Inflammatory macrophage treated with lipopolysaccharide for 4 hours (primary cell): ENCODE measurements at regions not wholly inside any gene's neighbourhood (a gene's known extent, or its start where the extent isn't known, plus 50 kb on each side); places are given as distances from the start of the nearest gene placed in this dataset.
"Not testable (repeated sequence)": the region's sequence is repeated elsewhere in the genome, so short reads cannot be mapped to it uniquely, and the experiment has no call there.

Source experiments
- DNase-seq: peaks from one replicate; pipeline ENCODE4 v3.0.0-alpha.2; 2020

- peak; percentile 43 for DNase-seq
Measured at GRCh38 chr6:139881728-139882211, 507.3 kb upstream of the CITED2 start.

DNA sequence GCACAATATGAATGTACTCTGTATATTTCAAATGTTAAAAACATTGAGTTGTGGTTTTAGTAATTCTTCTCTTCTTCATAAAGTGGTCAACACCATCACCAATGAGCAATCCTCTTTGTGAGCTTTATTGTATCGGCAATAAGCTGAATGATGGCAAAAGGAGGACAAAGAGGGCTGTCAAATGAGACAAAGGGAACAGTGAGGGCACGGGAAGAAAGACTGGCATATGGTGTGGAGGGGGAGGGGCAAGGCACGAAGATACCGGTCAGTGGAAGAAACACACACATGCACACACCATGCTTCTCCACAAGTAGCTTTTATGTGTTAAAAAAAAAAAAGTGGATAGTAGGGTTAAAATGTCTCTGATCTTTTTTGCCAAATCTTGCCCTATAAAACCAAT lies 506.8 kb upstream of the CITED2 start:
- no peak for DNase-seq

GRCh38 chr6:139879823-139880356 lies 505.4 kb upstream of the CITED2 start:
- no peak for DNase-seq

DNA sequence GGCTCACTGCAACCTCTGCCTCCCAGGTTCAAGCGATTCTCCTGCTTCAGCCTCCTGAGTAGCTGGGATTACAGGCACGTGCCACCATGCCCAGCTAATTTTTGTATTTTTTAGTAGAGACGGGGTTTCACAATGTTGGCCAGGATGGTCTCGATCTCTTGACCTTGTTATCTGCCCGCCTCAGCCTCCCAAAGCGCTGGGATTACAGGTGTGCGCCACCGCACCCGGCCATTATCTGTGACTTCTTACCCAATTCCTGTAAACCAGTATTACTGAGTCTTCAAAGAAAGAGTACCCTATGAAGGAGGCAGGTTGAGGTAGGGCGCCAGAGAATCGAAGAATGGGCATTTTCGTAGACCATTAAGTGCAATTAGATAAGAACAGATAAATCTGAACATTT lies 504.8 kb upstream of the CITED2 start:
- DNase-seq, result not testable (repeated sequence)

- DNase-seq, result no peak
Measured at GRCh38 chr6:139877828-139878405, 503.5 kb upstream of the CITED2 start.

- no peak for DNase-seq
Measured at GRCh38 chr6:139872665-139873064, 498.2 kb upstream of the CITED2 start.

DNA sequence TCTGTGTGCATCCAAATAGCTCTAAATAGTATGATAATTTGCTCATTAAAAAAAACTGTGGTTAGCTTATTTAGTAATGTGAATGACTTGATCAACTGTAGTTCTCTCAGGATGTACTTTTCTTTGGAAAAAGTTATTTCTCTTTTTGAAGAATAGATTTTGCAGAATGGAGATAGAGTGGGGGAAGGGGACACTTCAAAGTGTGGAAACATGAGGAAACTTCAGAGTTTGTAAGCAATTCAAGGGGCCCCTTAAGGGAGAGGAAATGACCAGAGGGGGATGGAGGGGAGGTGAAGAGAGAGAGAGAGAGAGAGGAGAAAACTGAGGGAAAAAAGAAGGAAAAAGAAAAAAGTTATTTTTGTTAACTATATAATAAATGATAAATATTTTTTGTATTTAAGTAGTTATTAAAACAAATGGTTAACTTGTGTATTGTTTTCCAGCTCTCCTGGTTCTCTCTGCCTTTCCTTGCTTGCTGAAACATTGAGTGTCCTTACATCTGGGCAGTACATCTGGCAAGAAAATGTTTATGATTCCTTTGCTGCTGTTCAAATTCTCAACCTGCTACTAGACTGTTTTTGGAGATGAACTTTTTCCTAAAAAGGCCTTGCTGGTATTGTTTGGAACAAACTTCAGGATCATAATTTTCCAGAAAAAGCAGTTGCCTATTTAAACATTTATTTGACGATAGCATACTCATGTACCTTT lies 497.5 kb upstream of the CITED2 start:
- no peak for DNase-seq

- no peak for DNase-seq
Measured at GRCh38 chr6:139871165-139871710, 496.8 kb upstream of the CITED2 start.

DNA sequence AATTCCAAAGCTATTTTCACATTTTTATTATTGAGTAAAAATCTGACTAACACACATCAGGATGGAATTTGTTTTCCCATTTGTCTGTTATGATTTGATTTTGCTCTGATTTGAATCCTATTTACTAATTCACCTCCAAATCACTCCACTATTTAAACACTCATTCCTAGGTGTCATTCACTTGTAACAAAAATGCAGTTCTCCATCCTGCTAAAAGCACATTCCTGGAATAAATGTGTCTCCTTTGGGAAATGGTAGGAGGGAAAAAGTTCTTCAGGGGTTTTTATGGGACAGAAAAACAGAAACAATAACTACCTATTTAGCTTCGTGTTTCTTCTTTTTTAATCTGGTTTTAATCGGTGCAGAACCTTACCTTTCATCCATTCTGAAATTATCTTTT lies 494.1 kb upstream of the CITED2 start:
- no peak for DNase-seq

GRCh38 chr6:139863964-139864363 lies 489.5 kb upstream of the CITED2 start:
- DNase-seq, result peak; percentile 47

GRCh38 chr6:139863346-139863745 lies 488.9 kb upstream of the CITED2 start:
- no peak for DNase-seq

GRCh38 chr6:139862311-139862710 lies 487.9 kb upstream of the CITED2 start:
- no peak for DNase-seq

DNA sequence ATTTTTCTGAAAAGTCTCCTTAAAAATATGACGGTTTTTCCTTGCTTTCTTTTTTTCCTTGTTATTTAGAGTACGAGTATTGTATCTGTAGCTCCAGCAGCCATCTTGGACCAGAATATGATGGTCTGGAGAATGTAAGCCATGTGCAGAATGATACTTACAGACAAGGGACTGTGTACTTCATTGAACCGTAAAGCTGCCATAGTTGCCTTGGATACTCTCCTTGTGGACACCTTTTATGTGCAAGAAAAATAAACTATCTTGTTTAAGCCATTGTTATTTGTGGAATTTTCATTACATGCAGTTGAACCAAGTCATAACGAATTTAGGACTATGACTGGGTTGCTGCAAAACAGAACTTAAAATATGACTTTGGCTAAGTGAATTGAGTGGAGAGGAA lies 485.8 kb upstream of the CITED2 start:
- no peak for DNase-seq

DNA sequence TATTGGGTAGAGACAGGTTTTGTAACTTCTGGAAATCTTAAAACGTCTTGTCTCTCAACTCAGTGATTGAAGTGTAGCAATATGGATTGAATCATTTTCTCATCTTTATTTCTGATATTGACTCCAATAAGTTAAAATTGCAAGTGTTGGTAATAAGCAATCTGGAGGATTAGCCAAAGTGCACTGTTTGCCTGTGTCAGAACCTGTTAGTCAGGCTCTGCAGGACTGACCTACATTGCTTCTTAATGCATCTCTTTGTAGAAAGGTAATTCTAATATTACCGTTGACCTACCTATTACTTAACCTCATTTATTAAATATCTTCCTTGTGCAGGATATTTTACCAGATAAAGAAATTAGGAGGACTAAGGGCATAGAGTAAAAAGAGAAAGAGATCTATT lies 484.0 kb upstream of the CITED2 start:
- no peak for DNase-seq

DNA sequence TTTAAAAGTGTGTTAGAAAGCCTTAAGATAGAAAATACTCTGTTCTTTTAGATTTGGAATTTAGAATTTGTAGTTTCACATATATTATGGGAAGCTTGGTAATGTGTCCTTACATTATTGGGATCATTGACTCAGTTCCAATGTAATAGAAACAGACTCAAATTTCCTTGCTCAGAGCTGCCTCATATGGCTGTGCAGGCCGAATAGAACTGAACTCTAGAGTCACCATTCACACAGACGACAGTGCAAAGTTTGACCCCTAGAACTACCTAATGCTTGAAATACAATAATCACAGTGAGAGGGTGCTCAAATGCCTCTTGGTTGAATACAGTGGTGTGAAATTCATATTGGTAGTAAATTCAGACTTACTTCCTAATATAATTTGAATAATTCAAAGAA lies 482.7 kb upstream of the CITED2 start:
- no peak for DNase-seq

DNA sequence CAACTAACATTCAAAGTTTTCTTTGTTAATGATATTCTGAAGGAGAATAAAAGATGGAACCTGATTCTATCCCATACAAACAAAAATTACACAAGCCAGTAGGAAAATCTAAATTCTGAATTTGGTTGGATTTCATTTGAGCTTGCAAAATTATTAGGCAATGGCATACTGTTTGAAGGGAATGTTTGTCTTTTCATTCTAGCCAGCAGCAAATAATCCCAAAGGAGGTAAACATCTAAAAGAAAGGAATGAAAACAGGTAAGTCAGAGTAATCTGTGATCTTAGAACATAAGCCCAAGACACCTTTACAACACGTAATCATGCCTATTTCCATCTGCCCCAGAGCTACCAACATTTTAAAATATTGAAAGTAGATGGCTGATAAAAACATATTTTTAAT lies 482.1 kb upstream of the CITED2 start:
- no peak for DNase-seq

GRCh38 chr6:139855671-139856311 lies 481.3 kb upstream of the CITED2 start:
- DNase-seq, result no peak

DNA sequence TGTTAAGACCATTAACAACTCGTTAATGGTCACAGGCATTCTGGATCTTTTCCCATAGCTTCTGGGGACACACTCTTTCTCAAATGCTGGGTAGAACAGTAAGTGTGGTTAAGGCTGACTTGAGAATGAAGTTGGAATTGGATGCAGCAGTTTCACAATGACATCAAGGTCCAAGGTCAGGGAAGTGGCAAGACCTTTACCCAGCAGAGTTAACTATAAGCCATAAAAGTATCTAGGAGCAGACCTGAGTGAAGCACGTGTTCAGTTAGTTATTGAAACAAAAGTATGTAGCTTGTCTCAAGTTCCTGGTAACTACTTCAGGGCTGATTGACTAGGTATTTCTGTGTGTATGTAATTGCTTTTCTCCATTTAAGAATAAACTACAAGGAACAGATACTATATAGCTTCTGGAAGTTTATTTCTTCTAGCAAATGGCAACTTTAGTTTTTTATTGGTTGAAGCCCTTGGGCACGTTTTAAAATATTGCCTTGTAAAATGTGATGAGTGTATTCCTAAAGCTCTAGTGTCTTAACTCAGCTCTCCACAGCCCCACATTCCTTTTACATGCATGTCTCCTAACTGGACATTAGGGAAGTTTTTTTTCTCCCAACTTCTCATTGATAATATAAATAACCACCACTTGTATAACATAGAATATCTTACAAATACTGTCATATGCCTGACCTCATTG lies 479.0 kb upstream of the CITED2 start:
- DNase-seq, result no peak

GRCh38 chr6:139852488-139853140 lies 478.2 kb upstream of the CITED2 start:
- DNase-seq, result no peak

DNA sequence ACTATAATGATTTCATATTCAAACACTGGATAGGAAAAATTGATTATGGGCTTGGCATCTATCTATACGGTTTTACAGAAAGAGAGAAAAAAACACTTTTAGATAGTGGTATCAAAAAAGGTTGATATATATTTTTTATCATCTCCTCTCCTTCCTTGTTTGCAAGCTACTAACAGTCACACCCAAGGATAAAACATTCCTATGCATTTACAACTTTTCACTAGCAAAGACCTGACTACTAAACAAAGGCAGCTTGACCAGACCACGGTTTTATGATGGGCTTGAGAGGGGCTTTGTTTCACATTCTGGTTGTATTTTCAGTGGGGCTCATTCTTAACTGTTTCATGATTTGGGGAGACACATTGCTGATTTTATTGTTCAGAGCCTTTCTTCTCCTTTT lies 477.6 kb upstream of the CITED2 start:
- DNase-seq, result no peak

DNA sequence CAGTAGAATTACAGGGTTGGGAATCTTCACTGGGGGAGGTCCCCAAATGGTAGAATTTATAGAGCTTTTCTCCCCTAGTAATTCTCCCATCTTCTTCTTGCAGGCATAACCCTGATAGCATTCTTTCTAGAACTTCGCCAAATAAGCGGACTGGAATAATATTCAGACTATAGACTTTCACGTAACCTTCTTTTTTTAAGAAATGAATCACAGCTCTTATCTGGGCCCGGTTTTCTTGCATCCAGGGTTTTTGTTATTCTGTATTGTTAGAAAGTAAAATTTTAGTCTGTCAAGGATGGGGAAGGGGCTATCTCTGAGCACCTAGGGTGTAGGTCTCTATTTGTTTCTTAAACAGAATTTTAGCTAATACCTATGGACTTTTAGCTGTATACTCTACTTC lies 476.8 kb upstream of the CITED2 start:
- no peak for DNase-seq

DNA sequence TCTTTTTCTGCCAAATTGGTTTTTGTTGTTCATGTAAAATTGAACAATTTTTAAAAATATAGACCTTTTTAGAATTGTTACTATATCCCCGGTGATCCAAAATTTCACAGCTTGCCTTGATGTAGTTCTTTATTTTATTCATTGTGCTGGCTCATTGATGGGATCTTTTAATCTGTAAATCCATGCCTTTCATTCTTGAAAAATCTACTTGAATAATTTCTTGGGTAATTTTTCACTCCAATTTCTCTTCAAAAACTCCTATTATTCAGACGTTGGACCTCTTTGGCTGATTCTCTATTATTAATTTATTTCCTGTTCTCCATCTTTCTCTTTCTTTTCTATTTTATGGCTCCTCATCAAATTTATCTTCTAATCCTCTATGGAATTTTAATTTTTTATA lies 476.1 kb upstream of the CITED2 start:
- DNase-seq, result no peak

- no peak for DNase-seq
Measured at GRCh38 chr6:139847457-139847813, 473.0 kb upstream of the CITED2 start.
